Left ventricle myocardium inferior (tissue), 1 donor: ENCODE measurements at regions not wholly inside any gene's neighbourhood (a gene's known extent, or its start where the extent isn't known, plus 50 kb on each side); places are given as distances from the start of the nearest gene placed in this dataset.
"Not testable (repeated sequence)": the region's sequence is repeated elsewhere in the genome, so short reads cannot be mapped to it uniquely, and the experiment has no call there.

ENCODE experiments used
- DNase-seq: peaks from one replicate; pipeline ENCODE4 v3.0.0-alpha.2; 2020
- H3K27ac ChIP-seq: fragments of 200-600 bp; replicated peaks from 2 replicates; pipeline ENCODE4 v1.8.0; 2021
- H3K27me3 ChIP-seq: fragments of 200-600 bp; 2 replicates; pipeline ENCODE4 v1.8.0; 2021; ENCODE audit warnings: low read depth
- H3K36me3 ChIP-seq: fragments of 200-600 bp; 2 replicates; pipeline ENCODE4 v1.8.0; 2021
- H3K4me1 ChIP-seq: fragments of 200-600 bp; 2 replicates; pipeline ENCODE4 v1.8.0; 2021
- H3K4me3 ChIP-seq: fragments of 200-600 bp; 2 replicates; pipeline ENCODE4 v1.8.0; 2021; ENCODE audit warnings: mild to moderate bottlenecking, moderate library complexity
- H3K9me3 ChIP-seq: fragments of 200-600 bp; replicated peaks from 2 replicates; pipeline ENCODE4 v1.8.0; 2021
- intact Hi-C: fragments of 100-400 bp; cut with micrococcal nuclease; formaldehyde crosslinking; loops from one replicate; pipeline ENCODE4 v1.11.0; 2022
- TF ChIP-seq, protein P1 (sequence below): fragments of 200-600 bp; IDR thresholded peaks from 2 replicates; pipeline ENCODE4 v1.8.0; 2021; ENCODE audit warnings: antibody characterized with exemption, mild to moderate bottlenecking, borderline replicate concordance
- donor health status: DM: no; HTN: yes; CAD: no; lungs with severe emphysema.

DNA sequence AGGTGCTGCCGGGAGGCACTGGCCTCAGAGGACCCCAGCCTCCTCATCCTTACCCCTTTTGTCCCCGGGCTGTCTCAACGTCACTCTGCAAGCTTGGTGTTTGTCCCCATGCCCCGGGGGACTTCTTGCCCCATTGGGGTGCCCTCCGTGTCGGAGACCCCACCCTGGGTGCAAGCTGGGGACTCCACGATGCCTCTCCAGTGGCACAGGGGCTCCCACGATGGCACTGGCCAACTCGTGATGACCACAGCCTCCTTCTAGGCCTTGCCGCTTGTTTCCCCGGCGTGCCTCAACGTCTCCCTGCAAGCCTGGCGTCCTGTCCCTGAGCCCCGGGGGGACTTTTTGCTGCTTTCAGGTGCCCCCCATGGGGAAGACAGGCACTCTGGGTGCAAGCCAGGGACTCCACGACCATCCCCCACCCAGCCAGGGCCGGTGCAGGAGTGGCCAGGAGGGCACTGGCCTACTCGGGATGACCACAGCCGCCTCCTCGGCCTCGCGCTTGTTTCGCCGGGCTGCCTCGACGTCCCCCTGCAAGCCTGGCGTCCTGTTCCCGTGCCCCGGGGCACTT, 237.0 kb downstream of the TUBA3C start:
- no peaks in the 10 kb centered on the region for H3K9me3 ChIP-seq
- no peaks in the 10 kb centered on the region for H3K4me1 ChIP-seq
- no peak overlapping the region for H3K27ac ChIP-seq
- TF ChIP-seq, protein P1, sequence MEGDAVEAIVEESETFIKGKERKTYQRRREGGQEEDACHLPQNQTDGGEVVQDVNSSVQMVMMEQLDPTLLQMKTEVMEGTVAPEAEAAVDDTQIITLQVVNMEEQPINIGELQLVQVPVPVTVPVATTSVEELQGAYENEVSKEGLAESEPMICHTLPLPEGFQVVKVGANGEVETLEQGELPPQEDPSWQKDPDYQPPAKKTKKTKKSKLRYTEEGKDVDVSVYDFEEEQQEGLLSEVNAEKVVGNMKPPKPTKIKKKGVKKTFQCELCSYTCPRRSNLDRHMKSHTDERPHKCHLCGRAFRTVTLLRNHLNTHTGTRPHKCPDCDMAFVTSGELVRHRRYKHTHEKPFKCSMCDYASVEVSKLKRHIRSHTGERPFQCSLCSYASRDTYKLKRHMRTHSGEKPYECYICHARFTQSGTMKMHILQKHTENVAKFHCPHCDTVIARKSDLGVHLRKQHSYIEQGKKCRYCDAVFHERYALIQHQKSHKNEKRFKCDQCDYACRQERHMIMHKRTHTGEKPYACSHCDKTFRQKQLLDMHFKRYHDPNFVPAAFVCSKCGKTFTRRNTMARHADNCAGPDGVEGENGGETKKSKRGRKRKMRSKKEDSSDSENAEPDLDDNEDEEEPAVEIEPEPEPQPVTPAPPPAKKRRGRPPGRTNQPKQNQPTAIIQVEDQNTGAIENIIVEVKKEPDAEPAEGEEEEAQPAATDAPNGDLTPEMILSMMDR = no peak
- no peaks in the 10 kb centered on the region for H3K36me3 ChIP-seq
- H3K4me3 ChIP-seq = no peak overlapping the region
- DNase-seq = no peak
- intact Hi-C loops = no loop called here
- H3K27me3 ChIP-seq = peaks cover 27% of the 10 kb centered on the region

DNA sequence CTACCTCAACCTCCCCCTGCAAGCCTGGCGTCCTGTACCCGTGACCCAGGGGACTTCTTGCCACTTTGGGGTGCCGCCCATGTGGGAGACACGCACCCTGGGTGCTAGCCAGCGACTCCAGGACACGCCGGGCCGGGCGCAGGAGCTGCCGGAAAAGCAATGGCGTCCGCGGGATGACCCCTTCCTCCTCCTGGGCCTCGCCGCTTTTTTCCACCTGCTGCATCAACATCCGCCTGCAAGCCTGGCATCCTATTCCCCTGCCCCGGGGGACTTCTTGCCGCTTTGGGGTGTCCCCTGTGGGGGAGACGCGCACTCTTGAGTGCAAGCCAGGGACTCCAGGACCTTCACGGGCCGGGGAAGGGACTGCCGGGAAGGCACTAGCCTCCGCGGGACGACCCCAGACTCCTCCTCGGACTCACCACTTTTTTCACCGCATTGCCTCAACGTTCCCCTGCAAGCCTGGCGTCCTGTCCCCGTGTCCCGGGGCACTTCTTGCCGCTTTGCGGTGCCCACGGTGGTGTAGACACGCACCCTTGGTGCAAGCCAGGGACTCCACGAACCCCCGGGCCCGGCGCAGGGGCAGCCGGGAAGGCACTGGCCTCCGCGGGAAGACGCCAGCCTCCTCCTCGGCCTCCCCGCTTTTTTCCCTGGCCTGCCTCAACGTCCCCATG, 237.8 kb downstream of the TUBA3C start:
- Histone ChIP-seq H3K27me3 (peaks cover 33% of the 10 kb centered on the region), H3K9me3 (no peaks in the 10 kb centered on the region), H3K27ac (no peak overlapping the region), H3K4me3 (no peak overlapping the region), H3K36me3 (no peaks in the 10 kb centered on the region), H3K4me1 (no peaks in the 10 kb centered on the region)
- TF ChIP-seq, protein P1 = no peak
- intact Hi-C loops = no loop called here
- no peak for DNase-seq

DNA sequence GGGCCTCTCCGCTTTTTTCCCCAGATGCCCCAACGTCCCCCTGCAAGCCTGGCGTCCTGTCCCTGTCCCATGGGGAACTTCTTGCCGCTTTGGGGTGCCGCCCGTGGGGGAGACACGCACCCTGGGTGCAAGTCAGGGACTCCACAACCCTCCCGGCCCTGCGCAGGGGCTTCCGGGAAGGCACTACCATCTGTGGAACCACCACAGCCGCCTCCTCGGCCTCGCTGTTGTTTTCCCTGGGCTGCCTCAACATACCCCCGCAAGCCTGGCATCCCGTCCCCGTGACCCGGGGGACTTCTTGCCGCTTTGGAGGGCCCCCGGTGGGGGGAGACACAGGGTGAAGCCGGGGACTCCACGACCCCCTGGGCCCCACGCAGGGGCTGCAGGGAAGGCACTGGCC, 238.4 kb downstream of the TUBA3C start:
- Histone ChIP-seq H3K4me1 (no peaks in the 10 kb centered on the region), H3K36me3 (no peaks in the 10 kb centered on the region), H3K4me3 (no peak overlapping the region), H3K27ac (no peak overlapping the region), H3K9me3 (no peaks in the 10 kb centered on the region), H3K27me3 (peaks cover 33% of the 10 kb centered on the region)
- no peak for DNase-seq
- intact Hi-C loops = no loop called here
- TF ChIP-seq, protein P1 = no peak

DNA sequence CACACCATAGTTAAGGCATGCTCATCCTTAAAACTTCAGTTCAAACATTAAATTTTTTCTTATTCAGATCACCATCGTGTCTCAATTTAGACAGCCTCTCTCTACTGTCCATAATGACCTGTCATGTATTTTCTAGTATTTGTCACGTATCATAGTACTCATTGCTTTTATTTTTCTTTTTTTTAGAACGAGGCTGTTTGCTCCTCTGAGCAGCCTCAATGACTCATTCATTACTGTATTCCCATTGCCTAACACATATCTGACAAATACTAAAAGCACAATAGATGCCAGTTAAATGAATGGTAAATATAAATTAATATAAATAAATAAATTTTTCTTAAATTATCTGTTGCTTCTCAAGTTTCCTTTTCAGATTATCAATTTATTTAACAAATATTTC, 245.5 kb downstream of the TUBA3C start:
- peaks cover 12% of the 10 kb centered on the region for H3K27me3 ChIP-seq
- TF ChIP-seq, protein P1 = no peak
- H3K9me3 ChIP-seq = no peaks in the 10 kb centered on the region
- DNase-seq = no peak
- intact Hi-C loops = no loop called here
- H3K36me3 ChIP-seq = no peaks in the 10 kb centered on the region
- H3K4me1 ChIP-seq = no peaks in the 10 kb centered on the region
- no peak overlapping the region for H3K27ac ChIP-seq
- no peak overlapping the region for H3K4me3 ChIP-seq

DNA sequence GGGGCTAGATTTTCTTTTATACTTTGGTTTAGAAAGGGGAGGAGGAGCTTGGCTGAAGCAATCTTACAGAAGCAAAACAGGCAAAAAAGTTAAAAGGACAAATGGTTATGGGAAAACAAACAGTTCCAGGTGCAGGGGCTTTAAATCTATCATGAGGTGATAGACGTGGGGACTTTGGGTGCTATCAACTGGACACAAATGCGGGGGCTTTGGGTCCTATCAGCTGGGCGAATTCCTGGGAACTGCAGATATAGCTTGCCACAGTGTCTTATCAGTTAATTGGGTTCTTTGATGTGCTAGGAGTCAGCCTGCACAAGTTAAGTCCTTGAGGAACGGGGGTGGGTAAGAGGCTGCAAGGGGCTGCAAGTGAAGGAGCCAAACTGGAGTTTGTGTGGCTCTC, 260.6 kb downstream of the TUBA3C start:
- no peak overlapping the region for H3K27ac ChIP-seq
- intact Hi-C loops = no loop called here
- H3K9me3 ChIP-seq = no peaks in the 10 kb centered on the region
- no peaks in the 10 kb centered on the region for H3K27me3 ChIP-seq
- H3K4me3 ChIP-seq = no peak overlapping the region
- TF ChIP-seq, protein P1 = no peak
- no peak for DNase-seq
- no peaks in the 10 kb centered on the region for H3K36me3 ChIP-seq
- H3K4me1 ChIP-seq = no peaks in the 10 kb centered on the region

DNA sequence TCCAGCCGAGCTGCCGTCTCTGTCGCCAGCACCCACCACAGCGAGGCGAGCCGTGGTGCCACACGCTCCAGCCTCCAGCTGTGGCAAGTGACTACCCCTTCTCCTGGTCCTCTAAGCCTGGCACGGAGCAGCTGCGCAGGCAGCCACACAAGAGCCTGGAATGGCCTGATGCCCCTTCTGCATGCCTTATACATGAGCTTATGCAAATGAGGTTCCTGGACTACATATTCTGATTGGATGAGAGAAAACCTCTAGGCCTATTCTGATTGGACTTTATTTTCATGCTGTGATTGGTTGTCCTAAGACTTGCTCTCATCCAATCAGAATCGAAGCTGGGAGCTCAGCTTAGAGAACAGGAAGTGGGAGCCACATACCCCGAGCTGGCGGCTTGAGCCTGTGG, 276.5 kb downstream of the TUBA3C start:
- H3K36me3 ChIP-seq, intact Hi-C loops, H3K4me1 ChIP-seq, H3K4me3 ChIP-seq, H3K27ac ChIP-seq, H3K27me3 ChIP-seq, DNase-seq: not testable (repeated sequence)
- H3K9me3 ChIP-seq = peaks cover 19% of the 10 kb centered on the region

DNA sequence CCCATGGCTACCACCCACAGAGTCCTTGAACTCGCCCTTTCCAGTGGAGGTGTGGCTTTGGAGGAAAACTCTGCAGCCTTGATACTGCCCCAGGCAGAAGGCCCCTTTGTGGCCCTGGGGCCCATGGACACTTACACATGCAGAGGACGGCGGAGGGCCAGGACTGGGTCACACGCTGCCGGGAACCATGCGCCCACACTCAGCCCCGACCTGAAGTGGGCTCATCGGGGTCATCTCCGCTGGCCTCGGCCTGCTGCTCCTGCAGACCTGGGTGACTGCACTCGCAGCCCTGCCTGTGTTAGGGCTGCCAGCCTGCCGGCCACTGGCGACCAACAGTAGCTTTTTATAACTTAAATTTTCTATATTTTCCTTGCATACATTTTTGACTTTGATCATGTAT, 286.2 kb downstream of the TUBA3C start:
- DNase-seq, H3K27ac ChIP-seq, H3K36me3 ChIP-seq, H3K27me3 ChIP-seq, H3K4me3 ChIP-seq, intact Hi-C loops, H3K4me1 ChIP-seq: not testable (repeated sequence)
- peaks cover 13% of the 10 kb centered on the region for H3K9me3 ChIP-seq

DNA sequence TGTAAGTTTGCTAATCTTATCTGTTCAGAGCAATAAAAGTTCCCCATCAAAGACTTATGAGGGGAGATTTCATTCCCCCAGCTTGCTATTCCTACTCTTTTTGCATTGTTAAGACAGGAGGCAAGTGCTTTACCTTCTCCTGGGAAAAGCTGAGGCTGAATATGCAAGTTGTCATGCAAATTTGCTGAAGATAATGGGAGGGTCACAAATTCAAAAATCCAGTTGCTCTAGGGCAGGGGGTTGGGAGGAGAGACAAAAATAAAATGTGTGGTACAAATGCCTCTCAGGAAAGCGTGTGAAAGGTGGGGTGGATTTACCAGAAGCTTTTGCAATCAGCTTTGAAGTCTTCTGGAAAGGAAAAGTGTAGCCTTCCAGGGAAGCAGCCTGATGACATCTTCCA, 290.4 kb downstream of the TUBA3C start:
- peaks cover 11% of the 10 kb centered on the region for H3K27me3 ChIP-seq
- DNase-seq, H3K9me3 ChIP-seq, intact Hi-C loops, H3K27ac ChIP-seq, H3K4me1 ChIP-seq, H3K36me3 ChIP-seq, H3K4me3 ChIP-seq: not testable (repeated sequence)
